ENCODE measurements at regions not wholly inside any gene's neighbourhood (a gene's known extent, or its start where the extent isn't known, plus 50 kb on each side); places are given as distances from the start of the nearest gene placed in this dataset.
"Not testable (repeated sequence)": the region's sequence is repeated elsewhere in the genome, so short reads cannot be mapped to it uniquely, and the experiment has no call there.

- not testable (repeated sequence) for TF ChIP-seq RAD21 (IDR thresholded peaks at IDR 0.05; ENCODE audit: low read length); CTCF (conservative IDR thresholded peaks at IDR 0.05; ENCODE audit: low read depth, low read length); RFX5 (IDR thresholded peaks at IDR 0.05; ENCODE audit: low read depth, low read length); USF2 (IDR thresholded peaks at IDR 0.05; ENCODE audit: low read depth, low read length); FOS (IDR thresholded peaks at IDR 0.05; ENCODE audit: low read depth, low read length); POLR2A (IDR thresholded peaks at IDR 0.05; ENCODE audit: low read depth, low read length); SMC3 (IDR thresholded peaks at IDR 0.05; ENCODE audit: low read depth, low read length); MAZ (IDR thresholded peaks at IDR 0.05; ENCODE audit: borderline replicate concordance, low read depth, low read length); ELK1 (IDR thresholded peaks at IDR 0.05; ENCODE audit: borderline replicate concordance, low read depth, low read length); MXI1 (IDR thresholded peaks at IDR 0.05; ENCODE audit: borderline replicate concordance, low read depth, low read length); BHLHE40 (IDR thresholded peaks at IDR 0.05; ENCODE audit: low read depth, low read length); RCOR1 (IDR thresholded peaks at IDR 0.05; ENCODE audit: insufficient replicate concordance, low read length)
- peak; percentile 35; the same call in 1 of the 2 replicates for TF ChIP-seq CEBPB (IDR thresholded peaks at IDR 0.05; ENCODE audit: low read depth, low read length)
Measured at GRCh38 chr3:198145231-198145784, 185.3 kb downstream of the LMLN start.
